Calu3 (cell line): ENCODE measurements at regions not wholly inside any gene's neighbourhood (a gene's known extent, or its start where the extent isn't known, plus 50 kb on each side); places are given as distances from the start of the nearest gene placed in this dataset.

Experiments used
- BruUV-seq: library from RNA; stranded (reverse); fragments of 400-500 nt; replicated peaks from 2 replicates; lab custom pipeline; 2021; lab: Mats Ljungman, UMichigan
- CTCF ChIA-PET: fragments of 300-600 bp; sonication (Branson Sonifier 250); formaldehyde crosslinking; loops from one replicate; lab custom pipeline; 2022; ENCODE audit warnings: antibody characterized with exemption; lab: Charles Lee
- DNase-seq: peaks from one replicate; pipeline ENCODE4 v3.0.0; 2022
- H3K27ac Mint-ChIP-seq: one replicate; pipeline ENCODE4 v1.8.0; 2022; ENCODE audit warnings: mixed read lengths; ENCODE audit not compliant: unreplicated experiment
- H3K27me3 Mint-ChIP-seq: one replicate; pipeline ENCODE4 v1.8.0; 2022; ENCODE audit warnings: mixed read lengths; ENCODE audit not compliant: unreplicated experiment
- H3K36me3 Mint-ChIP-seq: one replicate; pipeline ENCODE4 v1.8.0; 2022; ENCODE audit warnings: mild to moderate bottlenecking, moderate library complexity, mixed read lengths; ENCODE audit not compliant: insufficient read depth, unreplicated experiment
- H3K4me1 Mint-ChIP-seq: one replicate; pipeline ENCODE4 v1.8.0; 2022; ENCODE audit warnings: mild to moderate bottlenecking, low read depth, mixed read lengths; ENCODE audit not compliant: unreplicated experiment
- H3K4me3 Mint-ChIP-seq: one replicate; pipeline ENCODE4 v1.8.0; 2022; ENCODE audit warnings: mild to moderate bottlenecking, low read depth, moderate library complexity, mixed read lengths; ENCODE audit not compliant: unreplicated experiment
- H3K9me3 Mint-ChIP-seq: one replicate; pipeline ENCODE4 v1.8.0; 2022; ENCODE audit warnings: low read depth, mixed read lengths; ENCODE audit not compliant: unreplicated experiment
- CTCF ChIP-seq: fragments of 200-600 bp; IDR thresholded peaks from one replicate; pipeline ENCODE4 v1.8.0; 2022; ENCODE audit warnings: antibody characterized with exemption; ENCODE audit not compliant: unreplicated experiment
- intact Hi-C: fragments of 100-400 bp; cut with micrococcal nuclease; formaldehyde crosslinking; loops from one replicate; pipeline ENCODE4 v1.10.0; 2022; ENCODE audit not compliant: unreplicated experiment

DNA sequence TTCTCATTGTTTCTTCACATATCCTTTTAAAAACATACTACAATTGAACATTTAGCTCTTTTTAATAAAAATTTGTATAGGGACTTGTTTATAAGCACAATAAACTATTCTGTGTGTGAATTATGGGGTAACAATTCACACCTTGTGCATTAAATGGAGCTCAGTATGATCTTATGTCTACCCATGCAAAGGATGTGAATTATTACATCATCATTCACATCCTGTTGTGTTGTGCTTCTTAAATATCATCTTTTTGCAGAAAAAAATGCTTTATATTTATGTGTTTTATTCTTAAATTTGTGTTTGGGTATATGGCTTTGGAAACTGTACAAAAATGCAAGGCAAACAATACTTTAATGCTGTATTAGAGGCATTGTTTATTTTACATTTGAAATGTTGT lies 96.7 kb upstream of the PABPC4L start:
- H3K9me3 Mint-ChIP-seq: peaks cover 7% of the 10 kb centered on the region
- CTCF ChIA-PET: no interaction called here
- no peak overlapping the region for H3K27ac Mint-ChIP-seq
- no peaks in the 10 kb centered on the region for H3K27me3 Mint-ChIP-seq
- no peak for DNase-seq
- no TSS peak for BruUV-seq
- no peak for TF ChIP-seq CTCF
- no peak overlapping the region for H3K4me3 Mint-ChIP-seq
- H3K4me1 Mint-ChIP-seq: no peaks in the 10 kb centered on the region
- intact Hi-C loops: no loop called here
- H3K36me3 Mint-ChIP-seq: no peaks in the 10 kb centered on the region

DNA sequence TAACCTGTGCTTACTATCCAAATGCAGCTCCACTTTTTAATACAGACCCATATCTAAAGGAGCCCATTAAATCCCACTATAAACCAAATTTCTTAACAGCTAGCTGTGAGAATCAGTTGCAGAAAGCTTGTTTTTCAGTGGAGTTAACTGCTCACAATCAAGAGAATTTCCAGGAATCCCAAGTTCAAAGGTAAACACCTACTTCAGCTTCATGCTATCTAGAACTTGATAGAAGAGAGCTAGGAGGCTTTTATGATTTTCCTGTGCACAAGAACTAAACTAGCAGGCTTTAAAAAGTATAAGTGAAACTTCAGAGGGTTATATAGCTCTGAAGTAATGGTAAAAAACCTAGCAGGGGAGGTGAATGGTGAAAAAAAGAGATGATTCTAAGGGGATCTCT lies 96.2 kb upstream of the PABPC4L start:
- CTCF ChIA-PET: no interaction called here
- Mint-ChIP-seq H3K4me3 (no peak overlapping the region), H3K27ac (no peak overlapping the region), H3K9me3 (peaks cover 4% of the 10 kb centered on the region), H3K4me1 (no peaks in the 10 kb centered on the region), H3K36me3 (no peaks in the 10 kb centered on the region), H3K27me3 (no peaks in the 10 kb centered on the region)
- intact Hi-C loops: no loop called here
- no TSS peak for BruUV-seq
- no peak for DNase-seq
- TF ChIP-seq CTCF: no peak

GRCh38 chr4:134282680-134283079 lies 81.1 kb upstream of the PABPC4L start:
- no peaks in the 10 kb centered on the region for H3K36me3 Mint-ChIP-seq
- H3K27me3 Mint-ChIP-seq: no peaks in the 10 kb centered on the region
- CTCF ChIA-PET: no interaction called here
- BruUV-seq: no TSS peak
- no peaks in the 10 kb centered on the region for H3K4me1 Mint-ChIP-seq
- no peak overlapping the region for H3K27ac Mint-ChIP-seq
- H3K4me3 Mint-ChIP-seq: no peak overlapping the region
- TF ChIP-seq CTCF: no peak
- intact Hi-C loops: no loop called here
- no peak for DNase-seq
- H3K9me3 Mint-ChIP-seq: peaks cover 3% of the 10 kb centered on the region

GRCh38 chr4:134278675-134279074 lies 77.1 kb upstream of the PABPC4L start:
- intact Hi-C loops: no loop called here
- H3K27ac Mint-ChIP-seq: no peak overlapping the region
- H3K9me3 Mint-ChIP-seq: peaks cover 10% of the 10 kb centered on the region
- BruUV-seq: no TSS peak
- H3K36me3 Mint-ChIP-seq: no peaks in the 10 kb centered on the region
- H3K27me3 Mint-ChIP-seq: no peaks in the 10 kb centered on the region
- CTCF ChIA-PET: no interaction called here
- no peaks in the 10 kb centered on the region for H3K4me1 Mint-ChIP-seq
- H3K4me3 Mint-ChIP-seq: no peak overlapping the region
- TF ChIP-seq CTCF: no peak
- DNase-seq: no peak

GRCh38 chr4:134276476-134276875 lies 74.9 kb upstream of the PABPC4L start:
- Mint-ChIP-seq H3K27me3 (no peaks in the 10 kb centered on the region), H3K27ac (no peak overlapping the region), H3K9me3 (peaks cover 10% of the 10 kb centered on the region), H3K4me3 (no peak overlapping the region), H3K36me3 (no peaks in the 10 kb centered on the region), H3K4me1 (no peaks in the 10 kb centered on the region)
- CTCF ChIA-PET: no interaction called here
- intact Hi-C loops: no loop called here
- no TSS peak for BruUV-seq
- no peak for TF ChIP-seq CTCF
- DNase-seq: no peak
